ENCODE measurements at regions not wholly inside any gene's neighbourhood (a gene's known extent, or its start where the extent isn't known, plus 50 kb on each side); places are given as distances from the start of the nearest gene placed in this dataset.

- TF ChIP-seq CTCF (conservative IDR thresholded peaks at IDR 0.05 in 1 of 2, IDR thresholded peaks at IDR 0.05 in 1 of 2; ENCODE audit: extremely low read depth in 1 of 2, insufficient read depth in 1 of 2, low read depth in 1 of 2, low read length in 2 of 2) (no peak), EZH2 (IDR thresholded peaks at IDR 0.05; ENCODE audit: borderline replicate concordance, low read length) (no peak)
Measured at GRCh38 chr1:14106126-14106525, 406.1 kb downstream of the PRDM2 start.

Data from mammary epithelial cell (primary cell).